ENCODE measurements at regions not wholly inside any gene's neighbourhood (a gene's known extent, or its start where the extent isn't known, plus 50 kb on each side); places are given as distances from the start of the nearest gene placed in this dataset.
A peak's percentile ranks its signal among the peaks of the same experiment; 100 is the strongest.

GRCh38 chr6:119445666-119446065 lies 96.1 kb upstream of the MAN1A1 start:
- Histone ChIP-seq H3K4ac (ENCODE audit: low read depth, low read length) (no peak overlapping the region), H3K4me2 (ENCODE audit: insufficient read depth, insufficient read length, low read length) (no peak overlapping the region), H3K27ac (ENCODE audit: insufficient read length, low read depth, low read length) (no peak overlapping the region), H3K23me2 (ENCODE audit: insufficient read length, low read depth, low read length, poor library complexity, severe bottlenecking) (no peaks in the 10 kb centered on the region), H3K4me1 (ENCODE audit: insufficient read depth, low read length) (peaks cover 3% of the 10 kb centered on the region; the same call in 1 of the 2 replicates), H2BK20ac (ENCODE audit: low read depth, low read length, poor library complexity, severe bottlenecking) (no peak overlapping the region), H2BK15ac (ENCODE audit: low read depth, low read length) (no peak overlapping the region), H4K20me1 (ENCODE audit: control insufficient read depth, insufficient read depth, insufficient read length) (no peaks in the 10 kb centered on the region), H3K27me3 (ENCODE audit: insufficient read depth, low read length) (no peaks in the 10 kb centered on the region), H3K14ac (ENCODE audit: insufficient read depth, low read length) (no peak overlapping the region), H2BK5ac (ENCODE audit: insufficient read length, low read length) (no peak overlapping the region), H3K79me2 (ENCODE audit: insufficient read depth, low read length) (no peaks in the 10 kb centered on the region), H3K9me3 (ENCODE audit: control insufficient read depth, low read depth, low read length) (no peaks in the 10 kb centered on the region), H4K8ac (replicated peaks; ENCODE audit: insufficient read length, low read depth, low read length) (no peak overlapping the region), H3T11ph (ENCODE audit: low read length) (no peak overlapping the region), H3K79me1 (ENCODE audit: insufficient read depth, low read depth, low read length, poor library complexity, severe bottlenecking) (no peaks in the 10 kb centered on the region), H2BK120ac (ENCODE audit: low read depth, low read length, poor library complexity, severe bottlenecking) (no peak overlapping the region), H3K9ac (ENCODE audit: extremely low read depth, insufficient read length, low read length) (no peak overlapping the region), H3K18ac (ENCODE audit: insufficient read length, low read depth, low read length) (no peak overlapping the region), H2AFZ (ENCODE audit: low read length) (no peak overlapping the region), H3K23ac (ENCODE audit: insufficient read length, low read depth, low read length) (no peak overlapping the region), H2AK5ac (ENCODE audit: insufficient read length, low read length) (no peak overlapping the region), H2BK12ac (ENCODE audit: insufficient read length, low read depth, low read length) (no peak overlapping the region), H4K5ac (ENCODE audit: insufficient read length, low read depth, low read length) (no peak overlapping the region), H4K91ac (ENCODE audit: insufficient read length, low read depth, low read length) (no peak overlapping the region), H3K56ac (ENCODE audit: insufficient read length, low read depth, low read length) (no peak overlapping the region)
- peaks cover 0 to 6% of the 10 kb centered on the region in 2 experiments; a peak in 4 of 5 replicates for H3K9me3 Mint-ChIP-seq
- no peak for TF ChIP-seq CTCF (conservative IDR thresholded peaks at IDR 0.05)
- no peak for DNase-seq
- H3K27me3 Mint-ChIP-seq (ENCODE audit: low read depth) = no peaks in the 10 kb centered on the region
- H3K4me3 Mint-ChIP-seq = no peak overlapping the region
- no CpG with 5 or more reads among the region's 4 CpGs for WGBS (ENCODE audit: extremely low coverage, insufficient read length, low lambda C conversion rate)
- H3K27ac Mint-ChIP-seq = 0 out of 7 replicates have a peak overlapping the region, but pooled peaks of 1 of the 3 experiments have one; percentile 15
- peaks cover 0 to 2% (median 0%) of the 10 kb centered on the region in 3 experiments; a peak in 2 of 7 replicates for H3K36me3 Mint-ChIP-seq (ENCODE audit: insufficient read depth in 1 of 3, low read depth in 3 of 3)
- H3K4me1 Mint-ChIP-seq = peaks cover 10% of the 10 kb centered on the region in 2 experiments

Measured in H9 (cell line).